ENCODE measurements at regions not wholly inside any gene's neighbourhood (a gene's known extent, or its start where the extent isn't known, plus 50 kb on each side); places are given as distances from the start of the nearest gene placed in this dataset.

GRCh38 chr17:33875973-33876372 lies 379.1 kb upstream of the CCL2 start:
- TF ChIP-seq, protein P1, sequence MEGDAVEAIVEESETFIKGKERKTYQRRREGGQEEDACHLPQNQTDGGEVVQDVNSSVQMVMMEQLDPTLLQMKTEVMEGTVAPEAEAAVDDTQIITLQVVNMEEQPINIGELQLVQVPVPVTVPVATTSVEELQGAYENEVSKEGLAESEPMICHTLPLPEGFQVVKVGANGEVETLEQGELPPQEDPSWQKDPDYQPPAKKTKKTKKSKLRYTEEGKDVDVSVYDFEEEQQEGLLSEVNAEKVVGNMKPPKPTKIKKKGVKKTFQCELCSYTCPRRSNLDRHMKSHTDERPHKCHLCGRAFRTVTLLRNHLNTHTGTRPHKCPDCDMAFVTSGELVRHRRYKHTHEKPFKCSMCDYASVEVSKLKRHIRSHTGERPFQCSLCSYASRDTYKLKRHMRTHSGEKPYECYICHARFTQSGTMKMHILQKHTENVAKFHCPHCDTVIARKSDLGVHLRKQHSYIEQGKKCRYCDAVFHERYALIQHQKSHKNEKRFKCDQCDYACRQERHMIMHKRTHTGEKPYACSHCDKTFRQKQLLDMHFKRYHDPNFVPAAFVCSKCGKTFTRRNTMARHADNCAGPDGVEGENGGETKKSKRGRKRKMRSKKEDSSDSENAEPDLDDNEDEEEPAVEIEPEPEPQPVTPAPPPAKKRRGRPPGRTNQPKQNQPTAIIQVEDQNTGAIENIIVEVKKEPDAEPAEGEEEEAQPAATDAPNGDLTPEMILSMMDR (IDR thresholded peaks at IDR 0.05; ENCODE audit: low read length): no peak
- no peak for TF ChIP-seq EZH2 (optimal IDR thresholded peaks at IDR 0.05; ENCODE audit: low read depth, low read length)

Data from MM.1S (cell line).